ENCODE measurements at regions not wholly inside any gene's neighbourhood (a gene's known extent, or its start where the extent isn't known, plus 50 kb on each side); places are given as distances from the start of the nearest gene placed in this dataset.
A peak's percentile ranks its signal among the peaks of the same experiment; 100 is the strongest.

DNA sequence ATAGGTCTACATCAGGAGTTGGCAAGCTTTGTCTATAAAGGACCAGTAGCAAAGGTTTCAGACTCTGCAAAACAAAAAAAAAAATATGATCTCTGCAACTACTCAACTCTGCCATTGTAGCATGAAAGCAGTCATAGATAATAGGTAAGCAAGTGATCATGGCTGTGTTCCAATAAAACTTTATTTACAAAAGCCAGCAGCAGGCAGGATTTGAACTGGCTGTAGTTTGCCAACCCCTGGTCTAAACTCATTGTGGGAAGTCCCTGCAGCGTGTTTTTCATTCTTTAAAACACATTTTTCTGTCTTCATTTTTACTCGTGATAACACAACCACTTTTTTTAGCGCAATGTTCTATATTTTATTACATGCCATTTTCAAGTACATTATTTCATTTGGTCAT is 127.5 kb upstream of the COX10 start:
- no peak for TF ChIP-seq HDGF (IDR thresholded peaks at IDR 0.05; ENCODE audit: borderline replicate concordance)
- TF ChIP-seq FOXK2 (IDR thresholded peaks at IDR 0.05): no peak
- ChIA-PET POLR2A (no interaction called here), CTCF (no interaction called here)
- DNase-seq (ENCODE audit: extremely low spot score): no peak

DNA sequence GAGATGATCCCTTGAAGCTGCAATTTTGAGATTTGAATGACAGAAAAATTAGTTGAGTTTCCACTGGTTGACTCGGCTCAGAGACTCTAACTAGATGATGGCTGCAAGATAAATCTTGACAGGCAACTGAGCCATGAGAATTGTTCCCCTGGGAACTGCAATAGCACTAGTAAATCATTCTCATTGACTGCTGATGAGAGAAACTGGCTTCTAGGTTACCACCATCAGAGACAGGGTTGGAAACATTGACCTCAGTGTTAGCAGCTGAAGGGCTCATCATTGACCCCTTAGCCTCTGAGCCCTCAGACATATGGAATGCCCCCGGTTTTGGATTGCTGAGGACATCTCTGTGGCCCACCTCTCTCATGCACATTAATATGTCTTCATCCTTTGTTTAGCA is 125.4 kb upstream of the COX10 start:
- DNase-seq (ENCODE audit: extremely low spot score): no peak
- ChIA-PET POLR2A (no interaction called here), CTCF (interaction anchor here (0.6 kb wide), 1 partner anchor 12 kb away, joined by 6 read pairs; no protein-coding TSS in a partner anchor)
- TF ChIP-seq, protein P1, sequence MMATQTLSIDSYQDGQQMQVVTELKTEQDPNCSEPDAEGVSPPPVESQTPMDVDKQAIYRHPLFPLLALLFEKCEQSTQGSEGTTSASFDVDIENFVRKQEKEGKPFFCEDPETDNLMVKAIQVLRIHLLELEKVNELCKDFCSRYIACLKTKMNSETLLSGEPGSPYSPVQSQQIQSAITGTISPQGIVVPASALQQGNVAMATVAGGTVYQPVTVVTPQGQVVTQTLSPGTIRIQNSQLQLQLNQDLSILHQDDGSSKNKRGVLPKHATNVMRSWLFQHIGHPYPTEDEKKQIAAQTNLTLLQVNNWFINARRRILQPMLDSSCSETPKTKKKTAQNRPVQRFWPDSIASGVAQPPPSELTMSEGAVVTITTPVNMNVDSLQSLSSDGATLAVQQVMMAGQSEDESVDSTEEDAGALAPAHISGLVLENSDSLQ (IDR thresholded peaks at IDR 0.05): peak; percentile 69
- TF ChIP-seq FOXK2 (IDR thresholded peaks at IDR 0.05): no peak

GRCh38 chr17:13947499-13947898 is 121.8 kb upstream of the COX10 start:
- CTCF ChIA-PET: no interaction called here
- POLR2A ChIA-PET: no interaction called here
- no peak for TF ChIP-seq L3MBTL2 (conservative IDR thresholded peaks at IDR 0.05)
- TF ChIP-seq ELF4 (IDR thresholded peaks at IDR 0.05): no peak
- no peak for TF ChIP-seq SP1 (IDR thresholded peaks at IDR 0.05)
- no peak for TF ChIP-seq FOXM1 (IDR thresholded peaks at IDR 0.05; ENCODE audit: borderline replicate concordance)
- no peak for TF ChIP-seq TARDBP (IDR thresholded peaks at IDR 0.05)
- TF ChIP-seq FOXK2 (IDR thresholded peaks at IDR 0.05): no peak
- no peak for TF ChIP-seq ARNT (IDR thresholded peaks at IDR 0.05)
- TF ChIP-seq SUZ12 (IDR thresholded peaks at IDR 0.05): no peak
- TF ChIP-seq ZNF384 (IDR thresholded peaks at IDR 0.05): no peak
- TF ChIP-seq, protein P1 (IDR thresholded peaks at IDR 0.05): no peak
- no peak for TF ChIP-seq FOXA1 (IDR thresholded peaks at IDR 0.05)
- no peak for TF ChIP-seq HDGF (IDR thresholded peaks at IDR 0.05; ENCODE audit: borderline replicate concordance)
- TF ChIP-seq LEF1 (IDR thresholded peaks at IDR 0.05; ENCODE audit: borderline replicate concordance): no peak
- TF ChIP-seq CTBP1 (IDR thresholded peaks at IDR 0.05; ENCODE audit: borderline replicate concordance): no peak
- no peak for TF ChIP-seq NFRKB (IDR thresholded peaks at IDR 0.05)
- no peak for TF ChIP-seq BHLHE40 (IDR thresholded peaks at IDR 0.05; ENCODE audit: borderline replicate concordance)
- DNase-seq (ENCODE audit: extremely low spot score): no peak

DNA sequence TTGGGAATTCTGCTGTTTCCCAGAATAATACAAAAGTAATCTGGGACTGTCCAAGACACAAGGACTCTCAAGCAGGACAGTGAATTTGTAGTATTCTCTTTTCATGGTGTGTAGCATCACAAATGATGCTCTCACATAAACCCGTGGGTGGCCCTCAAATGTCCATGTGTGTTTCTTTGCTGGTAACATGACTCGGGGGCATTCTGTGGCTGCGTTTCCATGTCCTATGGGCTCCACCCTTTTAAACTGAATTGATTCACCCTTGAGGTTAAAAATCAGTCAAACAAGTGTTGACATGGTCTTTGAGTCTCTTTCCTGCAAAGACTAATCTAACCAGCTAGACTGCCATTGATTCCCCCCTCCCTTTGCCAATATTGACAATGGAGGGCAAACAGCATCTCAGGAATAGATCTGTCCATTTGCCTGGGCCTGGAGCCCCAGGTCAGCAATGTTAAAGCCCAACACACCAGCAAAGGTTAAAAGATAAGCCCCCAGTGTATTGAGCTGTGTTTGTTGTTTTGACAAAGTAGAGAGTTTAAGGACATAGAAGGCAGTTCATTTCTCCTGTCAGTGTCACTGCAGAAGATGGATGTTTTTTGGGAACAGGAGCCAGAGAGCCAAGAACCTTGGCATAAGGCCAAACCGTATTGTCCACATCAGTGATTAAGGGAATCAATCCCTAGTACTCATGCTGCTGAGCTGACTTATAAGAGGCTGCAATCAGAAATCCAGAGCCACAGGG is 117.1 kb upstream of the COX10 start:
- ChIA-PET CTCF (no interaction called here), POLR2A (no interaction called here)
- DNase-seq (ENCODE audit: extremely low spot score): no peak
- no peak for TF ChIP-seq LEF1 (IDR thresholded peaks at IDR 0.05; ENCODE audit: borderline replicate concordance)
- TF ChIP-seq, protein P1 (IDR thresholded peaks at IDR 0.05): peak; percentile 50; the same call in 1 of the 2 replicates

DNA sequence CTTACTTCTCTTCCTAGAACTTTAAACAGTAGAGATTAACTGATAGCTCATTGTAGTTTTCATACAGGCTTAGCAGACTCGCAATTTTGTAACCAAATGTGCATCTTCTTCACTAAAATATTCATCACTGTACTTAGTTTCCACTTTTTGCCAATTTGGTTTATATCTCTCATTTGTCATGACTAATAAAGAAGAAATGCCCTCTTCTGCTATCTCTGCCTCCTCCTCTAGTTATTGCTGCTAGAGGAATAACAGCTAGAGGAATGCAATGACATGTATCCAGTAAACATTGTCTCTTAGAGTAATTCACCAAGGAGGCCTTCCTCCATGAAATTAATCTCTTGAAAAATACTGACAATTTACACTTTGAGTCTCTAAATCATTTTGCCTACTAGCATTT is 115.5 kb upstream of the COX10 start:
- no peak for TF ChIP-seq FOXK2 (IDR thresholded peaks at IDR 0.05)
- TF ChIP-seq CTBP1 (IDR thresholded peaks at IDR 0.05; ENCODE audit: borderline replicate concordance): no peak
- TF ChIP-seq HDGF (IDR thresholded peaks at IDR 0.05; ENCODE audit: borderline replicate concordance): no peak
- no peak for TF ChIP-seq SUZ12 (IDR thresholded peaks at IDR 0.05)
- no peak for TF ChIP-seq L3MBTL2 (conservative IDR thresholded peaks at IDR 0.05)
- no peak for TF ChIP-seq ELF4 (IDR thresholded peaks at IDR 0.05)
- TF ChIP-seq, protein P1 (IDR thresholded peaks at IDR 0.05): no peak
- no peak for TF ChIP-seq FOXA1 (IDR thresholded peaks at IDR 0.05)
- no peak for TF ChIP-seq NFRKB (IDR thresholded peaks at IDR 0.05)
- no peak for TF ChIP-seq ARNT (IDR thresholded peaks at IDR 0.05)
- no peak for TF ChIP-seq TARDBP (IDR thresholded peaks at IDR 0.05)
- no peak for TF ChIP-seq BHLHE40 (IDR thresholded peaks at IDR 0.05; ENCODE audit: borderline replicate concordance)
- TF ChIP-seq SP1 (IDR thresholded peaks at IDR 0.05): no peak
- no peak for TF ChIP-seq ZNF384 (IDR thresholded peaks at IDR 0.05)
- TF ChIP-seq LEF1 (IDR thresholded peaks at IDR 0.05; ENCODE audit: borderline replicate concordance): no peak
- no peak for TF ChIP-seq FOXM1 (IDR thresholded peaks at IDR 0.05; ENCODE audit: borderline replicate concordance)
- CTCF ChIA-PET: no interaction called here
- POLR2A ChIA-PET: no interaction called here
- DNase-seq (ENCODE audit: extremely low spot score): no peak

DNA sequence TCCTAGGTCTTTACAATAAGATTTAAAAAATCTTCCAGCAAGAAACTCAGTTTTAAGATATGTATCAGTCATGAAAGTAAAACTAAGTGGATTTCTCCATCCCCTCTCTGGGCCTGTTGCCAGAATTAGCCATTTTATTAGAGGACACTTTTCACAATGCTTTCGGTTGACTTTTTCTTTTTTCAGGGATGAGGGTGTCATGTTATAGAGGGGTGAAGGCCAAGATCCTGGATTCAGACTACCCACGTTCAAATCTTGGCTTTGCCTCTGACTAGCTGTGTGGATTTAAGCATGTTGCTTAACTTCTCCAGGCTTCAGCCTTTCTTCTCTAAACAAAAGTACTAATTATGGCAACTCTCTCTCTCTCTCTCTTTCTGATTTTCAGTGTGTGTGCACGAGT is 111.7 kb upstream of the COX10 start:
- no peak for DNase-seq (ENCODE audit: extremely low spot score)
- ChIA-PET POLR2A (no interaction called here), CTCF (interaction anchor here (1.2 kb wide), 1 partner anchor 9 kb away, joined by 3 read pairs; no protein-coding TSS in a partner anchor)
- TF ChIP-seq, protein P1 (IDR thresholded peaks at IDR 0.05): no peak
- no peak for TF ChIP-seq ELF4 (IDR thresholded peaks at IDR 0.05)
- TF ChIP-seq HDGF (IDR thresholded peaks at IDR 0.05; ENCODE audit: borderline replicate concordance): no peak
- no peak for TF ChIP-seq CTBP1 (IDR thresholded peaks at IDR 0.05; ENCODE audit: borderline replicate concordance)
- TF ChIP-seq ARNT (IDR thresholded peaks at IDR 0.05): no peak
- TF ChIP-seq FOXK2 (IDR thresholded peaks at IDR 0.05): no peak
- no peak for TF ChIP-seq ZNF384 (IDR thresholded peaks at IDR 0.05)
- no peak for TF ChIP-seq NFRKB (IDR thresholded peaks at IDR 0.05)
- TF ChIP-seq SP1 (IDR thresholded peaks at IDR 0.05): no peak
- TF ChIP-seq FOXA1 (IDR thresholded peaks at IDR 0.05): no peak
- TF ChIP-seq TARDBP (IDR thresholded peaks at IDR 0.05): no peak
- no peak for TF ChIP-seq BHLHE40 (IDR thresholded peaks at IDR 0.05; ENCODE audit: borderline replicate concordance)
- no peak for TF ChIP-seq L3MBTL2 (conservative IDR thresholded peaks at IDR 0.05)
- TF ChIP-seq LEF1 (IDR thresholded peaks at IDR 0.05; ENCODE audit: borderline replicate concordance): no peak
- TF ChIP-seq FOXM1 (IDR thresholded peaks at IDR 0.05; ENCODE audit: borderline replicate concordance): no peak
- TF ChIP-seq SUZ12 (IDR thresholded peaks at IDR 0.05): no peak
